HL-60/S4 treated with phorbol 12-myristate 13-acetate at 8.2 ng/mL for 4 days and 3 days (cell line): ENCODE measurements at regions not wholly inside any gene's neighbourhood (a gene's known extent, or its start where the extent isn't known, plus 50 kb on each side); places are given as distances from the start of the nearest gene placed in this dataset.
"Not testable (repeated sequence)": the region's sequence is repeated elsewhere in the genome, so short reads cannot be mapped to it uniquely, and the experiment has no call there.

Experiments
- in situ Hi-C: fragments of 300-500 bp; cut with MboI; formaldehyde crosslinking; loops from 2 replicates; pipeline ENCODE4 v1.15.0; 2022; ENCODE audit warnings: low sequenced_read_pairs

- in situ Hi-C loops: no loop called here
Observed at GRCh38 chr5:34436761-34437501, 219.2 kb upstream of the RAI14 start.

DNA sequence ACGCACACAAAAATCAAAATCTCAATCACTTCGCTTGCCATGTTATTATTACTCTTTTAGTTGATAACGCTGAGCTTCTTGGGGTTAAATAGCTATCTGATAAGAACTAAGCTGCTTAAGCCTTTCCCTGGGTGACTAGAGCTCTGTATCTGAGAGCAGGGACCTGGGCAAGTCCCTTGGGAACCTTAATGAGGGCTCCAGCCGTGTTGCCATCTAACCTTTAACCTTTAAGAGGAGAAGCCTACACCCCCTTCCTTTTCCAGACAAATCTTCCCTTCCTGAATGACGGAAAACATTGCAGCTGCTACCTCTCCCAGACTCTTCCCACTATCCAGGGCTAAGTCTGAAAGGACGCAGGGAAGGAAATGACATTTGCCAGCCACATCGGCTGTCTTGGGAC lies 216.5 kb upstream of the RAI14 start:
- in situ Hi-C loops: no loop called here

- in situ Hi-C loops: not testable (repeated sequence)
Observed at GRCh38 chr5:34441767-34442166, 214.4 kb upstream of the RAI14 start.

DNA sequence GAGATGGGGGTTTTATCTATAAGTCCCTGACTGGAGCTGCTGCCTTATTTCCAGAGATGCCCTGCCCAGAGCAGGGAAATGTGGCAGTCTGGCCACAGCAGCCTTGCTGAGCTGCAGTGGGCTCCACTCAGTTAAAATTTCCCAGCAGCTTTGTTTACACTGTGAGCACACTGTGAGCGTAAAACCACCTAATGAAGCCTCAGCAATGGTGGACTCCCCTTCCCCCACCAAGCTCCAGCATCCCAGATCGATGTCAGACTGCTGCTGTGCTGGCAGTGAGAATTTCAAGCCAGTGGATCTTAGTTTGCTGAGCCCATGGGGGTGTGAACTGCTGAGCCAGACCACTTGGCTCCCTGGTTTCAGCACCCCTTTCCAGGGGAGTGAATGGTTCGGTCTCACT lies 208.7 kb upstream of the RAI14 start:
- in situ Hi-C loops: no loop called here

- in situ Hi-C loops: no loop called here
Observed at GRCh38 chr5:34449639-34450038, 206.5 kb upstream of the RAI14 start.

DNA sequence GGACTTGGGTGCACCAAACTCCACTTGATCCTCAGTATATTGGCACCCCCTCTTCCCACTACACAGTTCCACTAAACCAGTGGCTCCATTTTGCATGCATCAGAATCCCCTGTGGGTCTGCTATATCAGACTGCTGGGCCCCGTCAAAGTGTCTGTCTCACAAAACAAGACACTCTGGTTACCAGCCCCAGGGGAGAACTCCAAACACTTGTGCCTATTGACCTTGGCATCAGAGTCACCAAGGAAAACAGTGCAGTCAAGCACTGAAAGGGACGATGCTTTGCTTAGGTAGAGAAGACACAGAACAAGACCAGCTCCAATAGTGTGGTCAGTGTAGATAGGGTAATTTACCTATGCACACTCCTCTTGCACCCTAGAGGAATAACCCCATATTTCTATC lies 205.8 kb upstream of the RAI14 start:
- in situ Hi-C loops: no loop called here

DNA sequence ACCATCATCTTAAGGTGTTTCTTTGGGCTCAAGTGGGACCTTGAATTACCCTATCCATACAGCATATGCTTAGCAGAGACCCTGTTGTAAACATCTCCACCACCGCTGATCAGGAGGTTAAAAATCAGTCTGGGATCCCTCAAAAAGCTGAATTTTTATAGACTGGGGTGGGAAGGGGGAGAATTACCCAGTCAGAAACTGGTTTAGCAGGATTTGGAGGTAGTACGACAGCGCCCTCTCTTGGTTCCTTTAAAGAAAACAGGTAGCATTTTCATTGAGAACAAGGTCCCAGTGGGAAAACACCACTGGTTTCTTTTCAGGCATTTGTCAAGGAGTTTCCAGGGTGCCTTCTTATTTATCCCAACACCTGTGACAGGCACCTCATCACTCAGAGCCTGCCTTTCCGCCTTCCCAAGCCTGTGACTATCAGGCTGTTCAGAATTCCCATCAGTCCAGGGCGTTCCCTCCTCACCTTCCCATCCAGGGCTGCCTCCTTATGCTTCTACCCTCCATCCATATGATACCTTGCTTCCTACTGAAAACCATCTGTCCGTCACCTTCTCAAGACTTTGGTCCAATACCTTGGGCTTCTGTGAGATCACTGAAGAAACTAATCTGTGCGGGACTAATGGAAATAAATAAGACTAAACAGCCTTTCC lies 203.8 kb upstream of the RAI14 start:
- in situ Hi-C loops: no loop called here

GRCh38 chr5:34455098-34455497 lies 201.0 kb upstream of the RAI14 start:
- in situ Hi-C loops: no loop called here

- in situ Hi-C loops: no loop called here
Observed at GRCh38 chr5:34459908-34460307, 196.2 kb upstream of the RAI14 start.

GRCh38 chr5:34460496-34460895 lies 195.6 kb upstream of the RAI14 start:
- in situ Hi-C loops: no loop called here

- in situ Hi-C loops: no loop called here
Observed at GRCh38 chr5:34464829-34465228, 191.3 kb upstream of the RAI14 start.

- in situ Hi-C loops: not testable (repeated sequence)
Observed at GRCh38 chr5:34465301-34465700, 190.8 kb upstream of the RAI14 start.

GRCh38 chr5:34466519-34467388 lies 189.4 kb upstream of the RAI14 start:
- in situ Hi-C loops: not testable (repeated sequence)

DNA sequence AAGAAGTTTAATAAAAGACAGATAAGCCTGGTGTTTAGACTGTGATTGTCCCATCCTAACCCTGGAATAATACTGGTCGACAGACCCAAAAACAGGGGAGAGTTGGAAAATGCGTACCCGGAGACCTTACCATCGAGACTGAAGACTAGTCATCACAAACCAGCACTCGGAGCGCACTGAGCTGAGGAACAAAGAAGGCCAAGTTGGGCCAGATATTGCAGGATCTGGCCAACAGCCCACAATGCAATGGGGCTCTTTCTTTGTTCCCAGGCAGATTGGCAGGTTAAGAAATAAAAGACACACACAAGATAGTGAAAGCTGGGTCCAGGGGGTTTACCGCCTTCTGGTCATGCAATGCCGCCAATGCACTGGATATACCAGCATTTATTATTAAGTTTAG lies 188.7 kb upstream of the RAI14 start:
- in situ Hi-C loops: no loop called here

DNA sequence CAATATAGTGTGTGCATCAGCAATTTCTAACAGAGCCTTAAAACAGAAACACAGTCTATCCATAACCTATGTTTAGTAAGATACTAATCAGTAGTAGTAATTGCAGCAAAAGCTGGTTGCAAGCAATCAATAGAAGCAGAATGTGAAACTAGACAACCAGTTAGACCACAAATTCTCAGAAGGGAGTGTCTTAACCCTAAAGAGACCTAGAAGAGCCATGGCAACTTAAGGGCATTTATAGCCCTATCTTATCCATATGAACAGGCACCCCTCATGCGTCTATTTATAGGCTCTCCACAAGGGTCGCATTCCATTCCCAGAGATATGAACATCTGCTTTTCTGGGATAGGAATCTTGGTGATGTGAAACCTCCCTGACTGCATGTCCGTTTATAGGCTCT lies 188.1 kb upstream of the RAI14 start:
- in situ Hi-C loops: not testable (repeated sequence)

GRCh38 chr5:34469971-34470370 lies 186.2 kb upstream of the RAI14 start:
- in situ Hi-C loops: no loop called here

GRCh38 chr5:34474573-34475021 lies 181.5 kb upstream of the RAI14 start:
- in situ Hi-C loops: loop anchor here (25.0 kb wide), 1 partner anchor 413 kb away; no protein-coding TSS in a partner anchor

DNA sequence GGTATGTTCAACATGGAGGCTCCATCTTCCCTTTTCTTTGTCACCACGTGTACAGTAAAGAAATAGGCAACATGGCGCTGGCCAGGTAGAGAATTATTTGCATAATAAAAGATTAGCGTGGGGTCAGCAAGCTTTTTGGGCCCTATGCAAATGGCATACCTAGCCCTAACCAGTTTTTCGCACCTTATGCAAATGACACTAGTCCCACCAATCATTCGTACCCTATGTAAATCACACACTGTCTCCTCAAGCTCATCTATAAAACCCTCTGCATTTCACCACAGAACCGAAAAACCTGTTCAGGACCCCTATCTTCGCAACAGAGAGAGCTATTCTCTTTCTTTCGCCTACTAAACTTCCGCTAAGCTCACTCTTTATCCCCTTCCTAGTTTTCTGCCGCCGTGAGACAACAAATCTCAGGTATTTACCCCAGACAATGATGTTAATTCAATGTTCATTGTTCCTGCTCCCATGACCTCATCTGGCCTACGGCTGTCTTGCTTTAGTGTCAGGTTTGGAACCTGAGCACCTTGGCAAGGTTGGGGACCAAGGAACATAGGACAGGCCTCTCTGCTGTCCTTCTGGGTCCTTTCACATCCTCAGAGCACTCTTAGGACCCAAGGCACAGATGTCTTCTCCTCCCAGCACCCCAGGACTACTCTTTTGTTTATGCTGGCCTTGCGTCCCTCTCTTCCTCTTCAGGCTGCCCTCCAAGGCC lies 180.7 kb upstream of the RAI14 start:
- in situ Hi-C loops: loop anchor here (25.0 kb wide), 1 partner anchor 412 kb away; no protein-coding TSS in a partner anchor

DNA sequence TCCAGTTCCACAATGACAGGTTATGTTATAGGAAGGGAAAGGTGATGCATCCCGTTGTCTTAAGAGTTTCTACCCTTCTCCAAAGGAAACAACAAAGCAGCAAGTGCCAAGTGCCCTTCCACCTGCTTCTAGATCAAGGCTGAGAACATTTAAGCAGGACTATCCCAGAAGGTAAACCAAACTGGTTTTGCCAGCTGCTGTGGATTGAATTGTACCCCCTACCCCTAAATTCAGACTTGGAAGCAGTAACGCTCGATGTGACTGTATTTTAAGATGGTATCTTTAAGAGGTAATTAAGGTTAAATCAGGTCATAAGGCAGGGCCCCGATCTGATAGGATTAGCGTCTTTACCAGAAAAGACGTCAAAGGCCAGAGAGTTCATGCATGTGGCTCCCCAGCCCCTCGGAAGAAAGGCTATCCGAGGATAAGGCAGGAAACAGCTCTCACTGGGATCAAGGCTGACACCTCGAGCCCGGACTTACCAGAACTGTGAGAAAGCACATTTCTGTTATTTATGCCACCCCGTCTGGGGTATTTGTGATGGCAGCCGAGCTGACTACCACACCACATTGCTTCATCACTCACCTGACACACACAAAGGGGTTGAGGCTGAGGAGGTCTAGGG lies 179.1 kb upstream of the RAI14 start:
- in situ Hi-C loops: loop anchor here (25.0 kb wide), 1 partner anchor 410 kb away; no protein-coding TSS in a partner anchor
